HepG2 (cell line): ENCODE measurements at regions not wholly inside any gene's neighbourhood (a gene's known extent, or its start where the extent isn't known, plus 50 kb on each side); places are given as distances from the start of the nearest gene placed in this dataset.

Experiments used
- ATAC-seq: fragments of 200-7000 bp; cut with Tn5 transposase; 3 replicates; pipeline ENCODE4 v1.9.1; 2020; ENCODE audit warnings: mild to moderate bottlenecking, moderate library complexity
- BruUV-seq: library from RNA; stranded (reverse); fragments of 400-500 nt; replicated peaks from 2 replicates; lab custom pipeline; 2021; lab: Mats Ljungman, UMichigan
- CTCF ChIA-PET: fragments of 300-600 bp; formaldehyde crosslinking; extraction: SDS; loops from one replicate; lab custom pipeline; 2021; ENCODE audit warnings: low total read pairs, inconsistent platforms, low intra/inter-chr PET ratio; lab: Yijun Ruan, JAX
- POLR2A ChIA-PET: fragments of 350-600 bp; sonication (Branson Sonifier 250); formaldehyde crosslinking; loops from one replicate; lab custom pipeline; 2020; ENCODE audit warnings: antibody characterized with exemption, inconsistent platforms; lab: Yijun Ruan, JAX
- DNase-seq: peaks from one replicate; pipeline ENCODE4 v3.0.0-alpha.2; 2015; ENCODE audit warnings: low spot score
- FAIRE-seq: peaks from 3 replicates; lab custom pipeline; 2011; peaks lifted over from hg19 to GRCh38; lab: Jason Lieb, UNC
- H2AFZ ChIP-seq: one replicate; pipeline ENCODE4 v1.6.1; 2011; ENCODE audit warnings: low read length, inconsistent platforms
- H3K27ac ChIP-seq: fragments of 300-600 bp; 3 replicates; pipeline ENCODE4 v1.8.0; 2011; ENCODE audit warnings: mixed run types, mild to moderate bottlenecking, mixed read lengths, low read length, inconsistent platforms; ENCODE audit not compliant: insufficient read depth; ENCODE audit errors: extremely low read length
- H3K27me3 ChIP-seq, 2 experiments: fragments of 200-600 bp in 1 of 2; 2 replicates in 1 of 2; 3 replicates in 1 of 2; pipeline versions ENCODE4 v1.6.0 to v1.8.0; 2011; ENCODE audit warnings: low read length in 2 of 2, mild to moderate bottlenecking in 2 of 2, moderate library complexity in 2 of 2, inconsistent platforms in 1 of 2; ENCODE audit not compliant: insufficient read depth in 2 of 2, control insufficient read depth in 1 of 2
- H3K36me3 ChIP-seq, 2 experiments: fragments of 200-600 bp in 1 of 2; replicated peaks in 1 of 2; 2 replicates in 1 of 2; 3 replicates in 1 of 2; pipeline versions ENCODE4 v1.5.1 to v1.8.0; 2011; ENCODE audit warnings: low read length in 2 of 2, inconsistent platforms in 1 of 2; ENCODE audit not compliant: insufficient read depth in 2 of 2, control insufficient read depth in 1 of 2
- H3K4me1 ChIP-seq: 2 replicates; pipeline ENCODE4 v1.5.1; 2012; ENCODE audit warnings: low read length, inconsistent platforms; ENCODE audit not compliant: insufficient read depth
- H3K4me2 ChIP-seq: 2 replicates; pipeline ENCODE4 v1.6.0; 2011; ENCODE audit warnings: low read depth, low read length, inconsistent platforms
- H3K4me3 ChIP-seq, 3 experiments: fragments of 200-600 bp in 1 of 3; sonication (generic), shearing (Covaris generic) in 1 of 3; replicated peaks in 1 of 3; 2 replicates each; pipeline ENCODE4 v1.5.1; 2011 to 2016; ENCODE audit warnings: low read length in 3 of 3, inconsistent platforms in 2 of 3, low read depth in 2 of 3, mild to moderate bottlenecking in 2 of 3, control low read depth in 1 of 3, mixed read lengths in 1 of 3; ENCODE audit not compliant: insufficient read depth in 1 of 3
- H3K79me2 ChIP-seq: one replicate; pipeline ENCODE4 v1.6.1; 2011; ENCODE audit warnings: low read length, inconsistent platforms; ENCODE audit not compliant: insufficient read depth
- H3K9ac ChIP-seq: 2 replicates; pipeline ENCODE4 v1.6.0; 2011; ENCODE audit warnings: mild to moderate bottlenecking, low read depth, low read length, inconsistent platforms; ENCODE audit not compliant: insufficient read depth
- H3K9me3 ChIP-seq: 2 replicates; pipeline ENCODE4 v1.5.1; 2012; ENCODE audit warnings: mild to moderate bottlenecking, low read length
- H4K20me1 ChIP-seq: 2 replicates; pipeline ENCODE4 v1.6.0; 2011; ENCODE audit warnings: inconsistent platforms, mild to moderate bottlenecking, low read length, moderate library complexity; ENCODE audit not compliant: insufficient read depth
- ARID2 ChIP-seq: sonication (generic); formaldehyde crosslinking; IDR thresholded peaks from 2 replicates; pipeline ENCODE4 v1.8.1; 2022; ENCODE audit warnings: mild to moderate bottlenecking, missing genetic modification reagents, borderline replicate concordance
- BCL3 ChIP-seq: sonication (generic); formaldehyde crosslinking; IDR thresholded peaks from 2 replicates; pipeline ENCODE4 v1.5.1; 2020; ENCODE audit warnings: mild to moderate bottlenecking, missing genetic modification reagents, moderate library complexity
- DPF2 ChIP-seq: sonication (generic); formaldehyde crosslinking; IDR thresholded peaks from 2 replicates; pipeline ENCODE4 v1.4.0; 2020; ENCODE audit warnings: mild to moderate bottlenecking, low read depth, missing genetic modification reagents, borderline replicate concordance
- GABPB1 ChIP-seq: IDR thresholded peaks from 2 replicates; pipeline ENCODE4 v1.6.1; 2016; ENCODE audit warnings: mild to moderate bottlenecking, missing genetic modification reagents, moderate library complexity, missing compliant biosample characterization
- HMGXB4 ChIP-seq, 2 experiments: sonication (generic) in 1 of 2; formaldehyde crosslinking in 1 of 2; IDR thresholded peaks; 2 replicates each; pipeline versions ENCODE4 v1.4.0 to v1.6.1; 2018 to 2020; ENCODE audit warnings: missing genetic modification reagents in 2 of 2, borderline replicate concordance in 1 of 2, low read depth in 1 of 2, mild to moderate bottlenecking in 1 of 2, missing biosample characterization in 1 of 2
- MIXL1 ChIP-seq: IDR thresholded peaks from 2 replicates; pipeline ENCODE4 v1.6.1; 2016
- PCBP1 ChIP-seq: fragments of 200-400 bp; formaldehyde crosslinking; IDR thresholded peaks from 2 replicates; pipeline ENCODE4 v1.6.1; 2017; ENCODE audit warnings: mild to moderate bottlenecking, low read depth, low read length, borderline replicate concordance
- PTBP1 ChIP-seq: fragments of 200-400 bp; formaldehyde crosslinking; IDR thresholded peaks from 2 replicates; pipeline ENCODE4 v1.6.1; 2018; ENCODE audit warnings: low read length, low read depth; ENCODE audit not compliant: poor library complexity, severe bottlenecking
- RAD21 ChIP-seq: fragments of 450-650 bp; formaldehyde crosslinking; IDR thresholded peaks from 2 replicates; pipeline ENCODE4 v1.5.0; 2020; ENCODE audit warnings: mild to moderate bottlenecking
- ZFP91 ChIP-seq: sonication (generic); formaldehyde crosslinking; IDR thresholded peaks from 2 replicates; pipeline ENCODE4 v1.9.0; 2022; ENCODE audit warnings: missing genetic modification reagents, mild to moderate bottlenecking, borderline replicate concordance
- ZNF564 ChIP-seq: sonication (generic); formaldehyde crosslinking; IDR thresholded peaks from 2 replicates; pipeline ENCODE4 v1.8.1; 2023; ENCODE audit warnings: mild to moderate bottlenecking, missing genetic modification reagents
- ZNF784 ChIP-seq: sonication (generic); formaldehyde crosslinking; IDR thresholded peaks from 2 replicates; pipeline ENCODE4 v1.5.1; 2020; ENCODE audit warnings: missing genetic modification reagents, mild to moderate bottlenecking, borderline replicate concordance
- ZNF878 ChIP-seq: sonication (generic); formaldehyde crosslinking; IDR thresholded peaks from 2 replicates; pipeline ENCODE4 v1.8.1; 2023; ENCODE audit warnings: mild to moderate bottlenecking, missing genetic modification reagents, moderate library complexity
- WGBS: methylation state at CpG from one replicate; pipeline ENCODE4 v1.1.6; 2017; ENCODE audit warnings: low lambda C conversion rate; 5-methylcytosine and 5-hydroxymethylcytosine counted together
- in situ Hi-C: cut with HindIII; loops from 2 replicates; pipeline ENCODE4 v1.10.0; 2017; ENCODE audit warnings: low pct_unique_long_range_greater_than_20kb; ENCODE audit not compliant: extremely low pct_ligation_motif_present
- intact Hi-C: fragments of 100-400 bp; cut with micrococcal nuclease; formaldehyde crosslinking; loops from one replicate; pipeline ENCODE4 v1.10.0; 2022; ENCODE audit not compliant: unreplicated experiment

GRCh38 chr11:64448599-64449380 lies 89.8 kb downstream of the RPS6KA4 start:
- ChIA-PET POLR2A (interaction anchor here (0.6 kb wide), 1 partner anchor 367 kb away, joined by 3 read pairs; no protein-coding TSS in a partner anchor), CTCF (interaction anchor here (1.2 to 2.2 kb wide), 3 partner anchors 202 to 239 kb away, joined by 4 to 13 read pairs (median 5); no protein-coding TSS in a partner anchor)
- Histone ChIP-seq H3K9me3 (no peaks in the 10 kb centered on the region), H3K4me1 (peaks cover 17% of the 10 kb centered on the region), H3K36me3 (no peaks in the 10 kb centered on the region), H3K79me2 (no peaks in the 10 kb centered on the region), H3K4me3 (peak overlapping the region in 1 of 3 experiments; percentile 15; a peak in 1 of 6 replicates), H4K20me1 (no peaks in the 10 kb centered on the region), H3K27me3 (peaks cover 4 to 53% of the 10 kb centered on the region in 2 experiments; a peak in 3 of 5 replicates), H3K9ac (no peak overlapping the region), H3K27ac (no peak overlapping the region), H3K4me2 (peak overlapping the region; percentile 41; the same call in 1 of the 2 replicates), H2AFZ (no peak overlapping the region)
- WGBS: 19% methylated on average over 15 of the region's 37 CpGs
- peak; percentile 97 for ATAC-seq
- DNase-seq: peak; percentile 53
- intact Hi-C loops (loop anchor here (5.0 kb wide), 1 partner anchor 204 kb away; no protein-coding TSS in a partner anchor), in situ Hi-C loops (loop anchor here (10.0 kb wide), 1 partner anchor 206 kb away; no protein-coding TSS in a partner anchor)
- no peak for FAIRE-seq
- BruUV-seq: no TSS peak
- TF ChIP-seq BCL3 (CRISPR knock-in tag) (peak; percentile 49; the same call in 1 of the 2 replicates), ZNF784 (CRISPR knock-in tag) (0 out of 2 replicates have a peak, but pooled peaks have one; percentile 27), PCBP1 (0 out of 2 replicates have a peak, but pooled peaks have one; percentile 22), ZNF878 (CRISPR knock-in tag) (no peak), ZNF564 (CRISPR knock-in tag) (no peak), GABPB1 (peak; percentile 37; the same call in 1 of the 2 replicates), PTBP1 (no peak), ZFP91 (CRISPR knock-in tag) (peak; percentile 66; the same call in 1 of the 2 replicates), ARID2 (CRISPR knock-in tag) (no peak), DPF2 (no peak), RAD21 (peak; percentile 67), MIXL1 (CRISPR knock-in tag) (no peak), HMGXB4 (CRISPR knock-in tag; IDR thresholded peaks at IDR 0.05; ENCODE audit: borderline replicate concordance in 1 of 2, low read depth in 1 of 2) (peak in 1 of 2 experiments; percentile 46; a peak in 2 of 4 replicates)
